HepG2 (cell line): ENCODE measurements at regions not wholly inside any gene's neighbourhood (a gene's known extent, or its start where the extent isn't known, plus 50 kb on each side); places are given as distances from the start of the nearest gene placed in this dataset.

Source experiments
- ATAC-seq: fragments of 200-7000 bp; cut with Tn5 transposase; 3 replicates; pipeline ENCODE4 v1.9.1; 2020; ENCODE audit warnings: mild to moderate bottlenecking, moderate library complexity
- BruUV-seq: library from RNA; stranded (reverse); fragments of 400-500 nt; replicated peaks from 2 replicates; lab custom pipeline; 2021; lab: Mats Ljungman, UMichigan
- CTCF ChIA-PET: fragments of 300-600 bp; formaldehyde crosslinking; extraction: SDS; loops from one replicate; lab custom pipeline; 2021; ENCODE audit warnings: low total read pairs, inconsistent platforms, low intra/inter-chr PET ratio; lab: Yijun Ruan, JAX
- POLR2A ChIA-PET: fragments of 350-600 bp; sonication (Branson Sonifier 250); formaldehyde crosslinking; loops from one replicate; lab custom pipeline; 2020; ENCODE audit warnings: antibody characterized with exemption, inconsistent platforms; lab: Yijun Ruan, JAX
- DNase-seq: peaks from one replicate; pipeline ENCODE4 v3.0.0-alpha.2; 2015; ENCODE audit warnings: low spot score
- FAIRE-seq: peaks from 3 replicates; lab custom pipeline; 2011; peaks lifted over from hg19 to GRCh38; lab: Jason Lieb, UNC
- H2AFZ ChIP-seq: one replicate; pipeline ENCODE4 v1.6.1; 2011; ENCODE audit warnings: low read length, inconsistent platforms
- H3K27ac ChIP-seq: fragments of 300-600 bp; 3 replicates; pipeline ENCODE4 v1.8.0; 2011; ENCODE audit warnings: mixed run types, mild to moderate bottlenecking, mixed read lengths, low read length, inconsistent platforms; ENCODE audit not compliant: insufficient read depth; ENCODE audit errors: extremely low read length
- H3K27me3 ChIP-seq, 2 experiments: fragments of 200-600 bp in 1 of 2; 2 replicates in 1 of 2; 3 replicates in 1 of 2; pipeline versions ENCODE4 v1.6.0 to v1.8.0; 2011; ENCODE audit warnings: low read length in 2 of 2, mild to moderate bottlenecking in 2 of 2, moderate library complexity in 2 of 2, inconsistent platforms in 1 of 2; ENCODE audit not compliant: insufficient read depth in 2 of 2, control insufficient read depth in 1 of 2
- H3K36me3 ChIP-seq, 2 experiments: fragments of 200-600 bp in 1 of 2; replicated peaks in 1 of 2; 2 replicates in 1 of 2; 3 replicates in 1 of 2; pipeline versions ENCODE4 v1.5.1 to v1.8.0; 2011; ENCODE audit warnings: low read length in 2 of 2, inconsistent platforms in 1 of 2; ENCODE audit not compliant: insufficient read depth in 2 of 2, control insufficient read depth in 1 of 2
- H3K4me1 ChIP-seq: 2 replicates; pipeline ENCODE4 v1.5.1; 2012; ENCODE audit warnings: low read length, inconsistent platforms; ENCODE audit not compliant: insufficient read depth
- H3K4me2 ChIP-seq: 2 replicates; pipeline ENCODE4 v1.6.0; 2011; ENCODE audit warnings: low read depth, low read length, inconsistent platforms
- H3K4me3 ChIP-seq, 3 experiments: fragments of 200-600 bp in 1 of 3; sonication (generic), shearing (Covaris generic) in 1 of 3; replicated peaks in 1 of 3; 2 replicates each; pipeline ENCODE4 v1.5.1; 2011 to 2016; ENCODE audit warnings: low read length in 3 of 3, inconsistent platforms in 2 of 3, low read depth in 2 of 3, mild to moderate bottlenecking in 2 of 3, control low read depth in 1 of 3, mixed read lengths in 1 of 3; ENCODE audit not compliant: insufficient read depth in 1 of 3
- H3K79me2 ChIP-seq: one replicate; pipeline ENCODE4 v1.6.1; 2011; ENCODE audit warnings: low read length, inconsistent platforms; ENCODE audit not compliant: insufficient read depth
- H3K9ac ChIP-seq: 2 replicates; pipeline ENCODE4 v1.6.0; 2011; ENCODE audit warnings: mild to moderate bottlenecking, low read depth, low read length, inconsistent platforms; ENCODE audit not compliant: insufficient read depth
- H3K9me3 ChIP-seq: 2 replicates; pipeline ENCODE4 v1.5.1; 2012; ENCODE audit warnings: mild to moderate bottlenecking, low read length
- H4K20me1 ChIP-seq: 2 replicates; pipeline ENCODE4 v1.6.0; 2011; ENCODE audit warnings: inconsistent platforms, mild to moderate bottlenecking, low read length, moderate library complexity; ENCODE audit not compliant: insufficient read depth
- CENPX ChIP-seq: sonication (generic); formaldehyde crosslinking; IDR thresholded peaks from 2 replicates; pipeline ENCODE4 v1.9.0; 2021; ENCODE audit warnings: mild to moderate bottlenecking, missing genetic modification reagents, moderate library complexity
- ETV5 ChIP-seq: IDR thresholded peaks from 2 replicates; pipeline ENCODE4 v1.6.1; 2018; ENCODE audit warnings: missing biosample characterization, missing genetic modification reagents, inconsistent platforms, borderline replicate concordance
- HOXA5 ChIP-seq: sonication (generic); formaldehyde crosslinking; IDR thresholded peaks from 2 replicates; pipeline ENCODE4 v1.4.0; 2020; ENCODE audit warnings: missing genetic modification reagents
- MAZ ChIP-seq, 2 experiments: sonication (generic) in 1 of 2; formaldehyde crosslinking in 1 of 2; IDR thresholded peaks; 2 replicates each; pipeline versions ENCODE4 v1.5.0 to v1.6.1; 2012 to 2020; ENCODE audit warnings: low read depth in 2 of 2, mild to moderate bottlenecking in 2 of 2, borderline replicate concordance in 1 of 2, improper control_type of control experiment in 1 of 2, low read length in 1 of 2, missing genetic modification reagents in 1 of 2, moderate library complexity in 1 of 2
- RORA ChIP-seq: sonication (generic); formaldehyde crosslinking; IDR thresholded peaks from 2 replicates; pipeline ENCODE4 v1.5.0; 2020; ENCODE audit warnings: mild to moderate bottlenecking, missing genetic modification reagents, moderate library complexity
- SOX5 ChIP-seq: IDR thresholded peaks from 2 replicates; pipeline ENCODE4 v1.6.1; 2016; ENCODE audit warnings: borderline replicate concordance
- ZNF709 ChIP-seq: sonication (generic); formaldehyde crosslinking; IDR thresholded peaks from 2 replicates; pipeline ENCODE4 v1.5.0; 2020; ENCODE audit warnings: mild to moderate bottlenecking, missing genetic modification reagents
- ZNF747 ChIP-seq: sonication (generic); formaldehyde crosslinking; IDR thresholded peaks from 2 replicates; pipeline ENCODE4 v1.8.1; 2023; ENCODE audit warnings: missing genetic modification reagents, mild to moderate bottlenecking, borderline replicate concordance
- WGBS: methylation state at CpG from one replicate; pipeline ENCODE4 v1.1.6; 2017; ENCODE audit warnings: low lambda C conversion rate; 5-methylcytosine and 5-hydroxymethylcytosine counted together
- in situ Hi-C: cut with HindIII; loops from 2 replicates; pipeline ENCODE4 v1.10.0; 2017; ENCODE audit warnings: low pct_unique_long_range_greater_than_20kb; ENCODE audit not compliant: extremely low pct_ligation_motif_present
- intact Hi-C: fragments of 100-400 bp; cut with micrococcal nuclease; formaldehyde crosslinking; loops from one replicate; pipeline ENCODE4 v1.10.0; 2022; ENCODE audit not compliant: unreplicated experiment
- TF ChIP-seq, protein P1 (sequence below): sonication (generic); formaldehyde crosslinking; IDR thresholded peaks from 2 replicates; pipeline ENCODE4 v1.8.0; 2022; ENCODE audit warnings: missing genetic modification reagents, mild to moderate bottlenecking, inconsistent platforms, borderline replicate concordance
- TF ChIP-seq, protein P2 (sequence below): sonication (generic); formaldehyde crosslinking; IDR thresholded peaks from 2 replicates; pipeline ENCODE4 v1.9.0; 2021; ENCODE audit warnings: mild to moderate bottlenecking, missing genetic modification reagents

DNA sequence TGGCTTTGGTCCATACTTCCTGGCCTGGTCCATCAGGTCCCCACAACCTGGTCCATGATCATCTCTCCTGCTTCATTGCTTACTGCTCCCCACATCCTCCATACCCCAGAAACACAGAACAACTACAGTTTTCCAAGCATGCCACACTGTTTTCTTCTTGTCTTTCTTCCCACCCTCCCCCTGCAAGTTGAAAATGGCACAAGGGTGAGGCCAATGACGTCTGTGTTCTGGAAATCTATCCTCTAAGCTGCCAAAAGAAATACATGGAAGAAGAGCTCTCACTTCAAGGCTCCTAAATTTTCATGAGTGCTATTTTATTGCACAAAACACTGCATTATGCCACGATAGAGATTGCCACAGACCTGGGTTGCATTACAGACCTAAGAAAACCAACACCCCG is 404.4 kb downstream of the VPS13C start:
- ChIA-PET CTCF (no interaction called here), POLR2A (no interaction called here)
- DNase-seq (no peak), FAIRE-seq (no peak), ATAC-seq (no peak)
- Histone ChIP-seq H3K27me3 (peaks cover 1 to 4% of the 10 kb centered on the region in 2 experiments; a peak in 2 of 5 replicates), H3K36me3 (no peaks in the 10 kb centered on the region), H3K9me3 (no peaks in the 10 kb centered on the region), H3K9ac (no peak overlapping the region), H4K20me1 (no peaks in the 10 kb centered on the region), H3K4me2 (no peak overlapping the region), H2AFZ (no peak overlapping the region), H3K79me2 (no peaks in the 10 kb centered on the region), H3K4me1 (no peaks in the 10 kb centered on the region), H3K27ac (no peak overlapping the region), H3K4me3 (no peak overlapping the region)
- in situ Hi-C loops (no loop called here), intact Hi-C loops (no loop called here)
- no peak for TF ChIP-seq ZNF709 (CRISPR knock-in tag)
- TF ChIP-seq, protein P1, sequence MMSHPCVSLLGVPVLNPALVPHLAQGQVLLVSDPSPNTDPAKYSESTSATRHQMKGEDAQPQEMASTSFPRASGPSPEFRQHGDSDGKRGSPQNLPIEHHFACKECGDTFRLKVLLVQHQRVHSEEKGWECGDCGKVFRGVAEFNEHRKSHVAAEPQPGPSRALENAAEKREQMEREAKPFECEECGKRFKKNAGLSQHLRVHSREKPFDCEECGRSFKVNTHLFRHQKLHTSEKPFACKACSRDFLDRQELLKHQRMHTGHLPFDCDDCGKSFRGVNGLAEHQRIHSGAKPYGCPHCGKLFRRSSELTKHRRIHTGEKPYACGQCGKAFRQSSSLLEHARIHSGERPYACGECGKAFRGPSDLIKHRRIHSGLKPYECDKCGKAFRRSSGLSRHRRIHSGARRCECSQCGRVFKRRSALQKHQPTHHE = no peak
- WGBS = 17% methylated on average over 3 of the region's 3 CpGs
- BruUV-seq = no TSS peak

DNA sequence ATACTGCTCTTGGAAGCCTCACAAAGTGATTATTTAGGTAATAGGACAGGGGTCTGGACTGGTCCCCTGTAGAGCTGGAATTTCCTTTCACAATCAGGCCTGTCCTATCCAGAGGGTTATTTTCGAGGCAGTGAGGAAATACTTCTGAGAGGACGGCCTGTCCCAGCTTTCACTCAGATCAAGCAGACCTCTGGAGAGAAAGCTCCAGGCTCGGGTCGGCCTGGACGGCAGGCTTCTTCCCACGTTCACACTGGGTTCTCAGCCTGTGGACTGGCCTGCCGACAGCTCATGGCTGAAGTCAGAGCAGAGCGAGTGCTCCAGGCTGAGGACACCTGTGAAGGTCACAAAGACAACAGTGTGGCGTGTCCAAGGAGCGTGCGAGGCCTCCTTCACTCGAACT is 405.3 kb downstream of the VPS13C start:
- Histone ChIP-seq H3K9ac (no peak overlapping the region), H3K4me2 (no peak overlapping the region), H3K36me3 (no peaks in the 10 kb centered on the region), H3K9me3 (no peaks in the 10 kb centered on the region), H4K20me1 (no peaks in the 10 kb centered on the region), H2AFZ (no peak overlapping the region), H3K4me3 (no peak overlapping the region), H3K4me1 (no peaks in the 10 kb centered on the region), H3K79me2 (no peaks in the 10 kb centered on the region), H3K27ac (no peak overlapping the region), H3K27me3 (peaks cover 1 to 4% of the 10 kb centered on the region in 2 experiments; a peak in 3 of 5 replicates)
- no TSS peak for BruUV-seq
- ATAC-seq (no peak), DNase-seq (no peak), FAIRE-seq (no peak)
- WGBS = 31% methylated on average over 9 of the region's 12 CpGs
- TF ChIP-seq RORA (CRISPR knock-in tag) (no peak), SOX5 (CRISPR knock-in tag) (no peak), HOXA5 (no peak), CENPX (CRISPR knock-in tag) (no peak), ETV5 (CRISPR knock-in tag) (no peak), MAZ (IDR thresholded peaks at IDR 0.05; ENCODE audit: borderline replicate concordance, low read depth, low read length) (no peak), MAZ (CRISPR knock-in tag; IDR thresholded peaks at IDR 0.05; ENCODE audit: low read depth) (no peak), ZNF747 (no peak)
- TF ChIP-seq, protein P2, sequence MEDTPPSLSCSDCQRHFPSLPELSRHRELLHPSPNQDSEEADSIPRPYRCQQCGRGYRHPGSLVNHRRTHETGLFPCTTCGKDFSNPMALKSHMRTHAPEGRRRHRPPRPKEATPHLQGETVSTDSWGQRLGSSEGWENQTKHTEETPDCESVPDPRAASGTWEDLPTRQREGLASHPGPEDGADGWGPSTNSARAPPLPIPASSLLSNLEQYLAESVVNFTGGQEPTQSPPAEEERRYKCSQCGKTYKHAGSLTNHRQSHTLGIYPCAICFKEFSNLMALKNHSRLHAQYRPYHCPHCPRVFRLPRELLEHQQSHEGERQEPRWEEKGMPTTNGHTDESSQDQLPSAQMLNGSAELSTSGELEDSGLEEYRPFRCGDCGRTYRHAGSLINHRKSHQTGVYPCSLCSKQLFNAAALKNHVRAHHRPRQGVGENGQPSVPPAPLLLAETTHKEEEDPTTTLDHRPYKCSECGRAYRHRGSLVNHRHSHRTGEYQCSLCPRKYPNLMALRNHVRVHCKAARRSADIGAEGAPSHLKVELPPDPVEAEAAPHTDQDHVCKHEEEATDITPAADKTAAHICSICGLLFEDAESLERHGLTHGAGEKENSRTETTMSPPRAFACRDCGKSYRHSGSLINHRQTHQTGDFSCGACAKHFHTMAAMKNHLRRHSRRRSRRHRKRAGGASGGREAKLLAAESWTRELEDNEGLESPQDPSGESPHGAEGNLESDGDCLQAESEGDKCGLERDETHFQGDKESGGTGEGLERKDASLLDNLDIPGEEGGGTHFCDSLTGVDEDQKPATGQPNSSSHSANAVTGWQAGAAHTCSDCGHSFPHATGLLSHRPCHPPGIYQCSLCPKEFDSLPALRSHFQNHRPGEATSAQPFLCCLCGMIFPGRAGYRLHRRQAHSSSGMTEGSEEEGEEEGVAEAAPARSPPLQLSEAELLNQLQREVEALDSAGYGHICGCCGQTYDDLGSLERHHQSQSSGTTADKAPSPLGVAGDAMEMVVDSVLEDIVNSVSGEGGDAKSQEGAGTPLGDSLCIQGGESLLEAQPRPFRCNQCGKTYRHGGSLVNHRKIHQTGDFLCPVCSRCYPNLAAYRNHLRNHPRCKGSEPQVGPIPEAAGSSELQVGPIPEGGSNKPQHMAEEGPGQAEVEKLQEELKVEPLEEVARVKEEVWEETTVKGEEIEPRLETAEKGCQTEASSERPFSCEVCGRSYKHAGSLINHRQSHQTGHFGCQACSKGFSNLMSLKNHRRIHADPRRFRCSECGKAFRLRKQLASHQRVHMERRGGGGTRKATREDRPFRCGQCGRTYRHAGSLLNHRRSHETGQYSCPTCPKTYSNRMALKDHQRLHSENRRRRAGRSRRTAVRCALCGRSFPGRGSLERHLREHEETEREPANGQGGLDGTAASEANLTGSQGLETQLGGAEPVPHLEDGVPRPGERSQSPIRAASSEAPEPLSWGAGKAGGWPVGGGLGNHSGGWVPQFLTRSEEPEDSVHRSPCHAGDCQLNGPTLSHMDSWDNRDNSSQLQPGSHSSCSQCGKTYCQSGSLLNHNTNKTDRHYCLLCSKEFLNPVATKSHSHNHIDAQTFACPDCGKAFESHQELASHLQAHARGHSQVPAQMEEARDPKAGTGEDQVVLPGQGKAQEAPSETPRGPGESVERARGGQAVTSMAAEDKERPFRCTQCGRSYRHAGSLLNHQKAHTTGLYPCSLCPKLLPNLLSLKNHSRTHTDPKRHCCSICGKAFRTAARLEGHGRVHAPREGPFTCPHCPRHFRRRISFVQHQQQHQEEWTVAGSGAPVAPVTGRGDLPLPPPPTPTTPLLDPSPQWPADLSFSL = no peak
- CTCF ChIA-PET = no interaction called here
- POLR2A ChIA-PET = no interaction called here
- intact Hi-C loops (no loop called here), in situ Hi-C loops (no loop called here)
